HG03159 (cell line): ENCODE measurements at regions not wholly inside any gene's neighbourhood (a gene's known extent, or its start where the extent isn't known, plus 50 kb on each side); places are given as distances from the start of the nearest gene placed in this dataset.
"Not testable (repeated sequence)": the region's sequence is repeated elsewhere in the genome, so short reads cannot be mapped to it uniquely, and the experiment has no call there.

Experiments used
- ATAC-seq: cut with Tn5 transposase; IDR thresholded peaks from one replicate; pipeline ENCODE4 v1.9.1; 2021; ENCODE audit warnings: mild to moderate bottlenecking, moderate library complexity; ENCODE audit not compliant: unreplicated experiment

- no peak for ATAC-seq
Observed at GRCh38 chr6:135604035-135604860, 106.7 kb upstream of the AHI1 start.

GRCh38 chr6:135605278-135605790, 107.8 kb upstream of the AHI1 start:
- no peak for ATAC-seq

GRCh38 chr6:135606392-135606791, 108.9 kb upstream of the AHI1 start:
- ATAC-seq: no peak

- no peak for ATAC-seq
Observed at GRCh38 chr6:135608031-135608430, 110.5 kb upstream of the AHI1 start.

- not testable (repeated sequence) for ATAC-seq
Observed at GRCh38 chr6:135610192-135610591, 112.7 kb upstream of the AHI1 start.

- ATAC-seq: no peak
Observed at GRCh38 chr6:135616655-135617054, 119.1 kb upstream of the AHI1 start.

- ATAC-seq: no peak
Observed at GRCh38 chr6:135617222-135617621, 119.7 kb upstream of the AHI1 start.

GRCh38 chr6:135622081-135622480, 124.5 kb upstream of the AHI1 start:
- no peak for ATAC-seq

- no peak for ATAC-seq
Observed at GRCh38 chr6:135623979-135624378, 126.4 kb upstream of the AHI1 start.

GRCh38 chr6:135624402-135625295, 127.1 kb upstream of the AHI1 start:
- no peak for ATAC-seq

- ATAC-seq: not testable (repeated sequence)
Observed at GRCh38 chr6:135626001-135626400, 128.5 kb upstream of the AHI1 start.

- peak; percentile 93 for ATAC-seq
Observed at GRCh38 chr6:135627092-135627715, 129.7 kb upstream of the AHI1 start.

GRCh38 chr6:135630789-135631376, 133.3 kb upstream of the AHI1 start:
- no peak for ATAC-seq

GRCh38 chr6:135631821-135632220, 134.3 kb upstream of the AHI1 start:
- no peak for ATAC-seq

GRCh38 chr6:135633573-135633972, 136.0 kb upstream of the AHI1 start:
- no peak for ATAC-seq

- no peak for ATAC-seq
Observed at GRCh38 chr6:135637701-135638100, 140.2 kb upstream of the AHI1 start.

- no peak for ATAC-seq
Observed at GRCh38 chr6:135638108-135638507, 140.6 kb upstream of the AHI1 start.

GRCh38 chr6:135640048-135640447, 142.5 kb upstream of the AHI1 start:
- no peak for ATAC-seq

GRCh38 chr6:135640449-135641111, 143.0 kb upstream of the AHI1 start:
- no peak for ATAC-seq

- ATAC-seq: no peak
Observed at GRCh38 chr6:135642912-135643311, 145.4 kb upstream of the AHI1 start.
